ENCODE measurements at regions not wholly inside any gene's neighbourhood (a gene's known extent, or its start where the extent isn't known, plus 50 kb on each side); places are given as distances from the start of the nearest gene placed in this dataset.

DNA sequence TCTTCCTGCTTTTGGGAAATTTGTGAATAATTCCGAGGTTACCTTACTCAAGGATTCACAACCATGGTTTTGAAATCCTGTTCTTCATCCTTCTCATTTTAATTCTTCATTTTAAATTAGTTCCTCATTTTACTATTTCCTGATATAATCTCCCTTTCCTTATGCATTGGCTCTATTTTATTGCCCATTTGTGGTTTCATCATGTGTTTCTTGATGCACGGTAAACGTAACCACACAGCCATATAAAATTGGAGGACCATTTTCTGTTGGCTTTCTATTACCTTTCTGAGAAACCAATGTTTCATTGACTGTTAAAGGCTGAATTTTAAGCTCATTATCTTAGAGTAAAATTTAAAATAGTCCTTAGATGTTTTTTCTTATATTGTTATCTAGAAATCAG is 100.3 kb upstream of the NDST4 start:
- no peak overlapping the region for H3K27ac Mint-ChIP-seq
- H3K4me1 Mint-ChIP-seq = peaks cover 17% of the 10 kb centered on the region
- H3K27ac ChIP-seq (ENCODE audit: low read depth) = no peak overlapping the region
- TF ChIP-seq, protein P1, sequence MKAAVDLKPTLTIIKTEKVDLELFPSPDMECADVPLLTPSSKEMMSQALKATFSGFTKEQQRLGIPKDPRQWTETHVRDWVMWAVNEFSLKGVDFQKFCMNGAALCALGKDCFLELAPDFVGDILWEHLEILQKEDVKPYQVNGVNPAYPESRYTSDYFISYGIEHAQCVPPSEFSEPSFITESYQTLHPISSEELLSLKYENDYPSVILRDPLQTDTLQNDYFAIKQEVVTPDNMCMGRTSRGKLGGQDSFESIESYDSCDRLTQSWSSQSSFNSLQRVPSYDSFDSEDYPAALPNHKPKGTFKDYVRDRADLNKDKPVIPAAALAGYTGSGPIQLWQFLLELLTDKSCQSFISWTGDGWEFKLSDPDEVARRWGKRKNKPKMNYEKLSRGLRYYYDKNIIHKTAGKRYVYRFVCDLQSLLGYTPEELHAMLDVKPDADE (IDR thresholded peaks at IDR 0.05) = no peak
- TF ChIP-seq, protein P2, sequence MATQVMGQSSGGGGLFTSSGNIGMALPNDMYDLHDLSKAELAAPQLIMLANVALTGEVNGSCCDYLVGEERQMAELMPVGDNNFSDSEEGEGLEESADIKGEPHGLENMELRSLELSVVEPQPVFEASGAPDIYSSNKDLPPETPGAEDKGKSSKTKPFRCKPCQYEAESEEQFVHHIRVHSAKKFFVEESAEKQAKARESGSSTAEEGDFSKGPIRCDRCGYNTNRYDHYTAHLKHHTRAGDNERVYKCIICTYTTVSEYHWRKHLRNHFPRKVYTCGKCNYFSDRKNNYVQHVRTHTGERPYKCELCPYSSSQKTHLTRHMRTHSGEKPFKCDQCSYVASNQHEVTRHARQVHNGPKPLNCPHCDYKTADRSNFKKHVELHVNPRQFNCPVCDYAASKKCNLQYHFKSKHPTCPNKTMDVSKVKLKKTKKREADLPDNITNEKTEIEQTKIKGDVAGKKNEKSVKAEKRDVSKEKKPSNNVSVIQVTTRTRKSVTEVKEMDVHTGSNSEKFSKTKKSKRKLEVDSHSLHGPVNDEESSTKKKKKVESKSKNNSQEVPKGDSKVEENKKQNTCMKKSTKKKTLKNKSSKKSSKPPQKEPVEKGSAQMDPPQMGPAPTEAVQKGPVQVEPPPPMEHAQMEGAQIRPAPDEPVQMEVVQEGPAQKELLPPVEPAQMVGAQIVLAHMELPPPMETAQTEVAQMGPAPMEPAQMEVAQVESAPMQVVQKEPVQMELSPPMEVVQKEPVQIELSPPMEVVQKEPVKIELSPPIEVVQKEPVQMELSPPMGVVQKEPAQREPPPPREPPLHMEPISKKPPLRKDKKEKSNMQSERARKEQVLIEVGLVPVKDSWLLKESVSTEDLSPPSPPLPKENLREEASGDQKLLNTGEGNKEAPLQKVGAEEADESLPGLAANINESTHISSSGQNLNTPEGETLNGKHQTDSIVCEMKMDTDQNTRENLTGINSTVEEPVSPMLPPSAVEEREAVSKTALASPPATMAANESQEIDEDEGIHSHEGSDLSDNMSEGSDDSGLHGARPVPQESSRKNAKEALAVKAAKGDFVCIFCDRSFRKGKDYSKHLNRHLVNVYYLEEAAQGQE (IDR thresholded peaks at IDR 0.05; ENCODE audit: unreplicated experiment) = no peak
- TF ChIP-seq, protein P3, sequence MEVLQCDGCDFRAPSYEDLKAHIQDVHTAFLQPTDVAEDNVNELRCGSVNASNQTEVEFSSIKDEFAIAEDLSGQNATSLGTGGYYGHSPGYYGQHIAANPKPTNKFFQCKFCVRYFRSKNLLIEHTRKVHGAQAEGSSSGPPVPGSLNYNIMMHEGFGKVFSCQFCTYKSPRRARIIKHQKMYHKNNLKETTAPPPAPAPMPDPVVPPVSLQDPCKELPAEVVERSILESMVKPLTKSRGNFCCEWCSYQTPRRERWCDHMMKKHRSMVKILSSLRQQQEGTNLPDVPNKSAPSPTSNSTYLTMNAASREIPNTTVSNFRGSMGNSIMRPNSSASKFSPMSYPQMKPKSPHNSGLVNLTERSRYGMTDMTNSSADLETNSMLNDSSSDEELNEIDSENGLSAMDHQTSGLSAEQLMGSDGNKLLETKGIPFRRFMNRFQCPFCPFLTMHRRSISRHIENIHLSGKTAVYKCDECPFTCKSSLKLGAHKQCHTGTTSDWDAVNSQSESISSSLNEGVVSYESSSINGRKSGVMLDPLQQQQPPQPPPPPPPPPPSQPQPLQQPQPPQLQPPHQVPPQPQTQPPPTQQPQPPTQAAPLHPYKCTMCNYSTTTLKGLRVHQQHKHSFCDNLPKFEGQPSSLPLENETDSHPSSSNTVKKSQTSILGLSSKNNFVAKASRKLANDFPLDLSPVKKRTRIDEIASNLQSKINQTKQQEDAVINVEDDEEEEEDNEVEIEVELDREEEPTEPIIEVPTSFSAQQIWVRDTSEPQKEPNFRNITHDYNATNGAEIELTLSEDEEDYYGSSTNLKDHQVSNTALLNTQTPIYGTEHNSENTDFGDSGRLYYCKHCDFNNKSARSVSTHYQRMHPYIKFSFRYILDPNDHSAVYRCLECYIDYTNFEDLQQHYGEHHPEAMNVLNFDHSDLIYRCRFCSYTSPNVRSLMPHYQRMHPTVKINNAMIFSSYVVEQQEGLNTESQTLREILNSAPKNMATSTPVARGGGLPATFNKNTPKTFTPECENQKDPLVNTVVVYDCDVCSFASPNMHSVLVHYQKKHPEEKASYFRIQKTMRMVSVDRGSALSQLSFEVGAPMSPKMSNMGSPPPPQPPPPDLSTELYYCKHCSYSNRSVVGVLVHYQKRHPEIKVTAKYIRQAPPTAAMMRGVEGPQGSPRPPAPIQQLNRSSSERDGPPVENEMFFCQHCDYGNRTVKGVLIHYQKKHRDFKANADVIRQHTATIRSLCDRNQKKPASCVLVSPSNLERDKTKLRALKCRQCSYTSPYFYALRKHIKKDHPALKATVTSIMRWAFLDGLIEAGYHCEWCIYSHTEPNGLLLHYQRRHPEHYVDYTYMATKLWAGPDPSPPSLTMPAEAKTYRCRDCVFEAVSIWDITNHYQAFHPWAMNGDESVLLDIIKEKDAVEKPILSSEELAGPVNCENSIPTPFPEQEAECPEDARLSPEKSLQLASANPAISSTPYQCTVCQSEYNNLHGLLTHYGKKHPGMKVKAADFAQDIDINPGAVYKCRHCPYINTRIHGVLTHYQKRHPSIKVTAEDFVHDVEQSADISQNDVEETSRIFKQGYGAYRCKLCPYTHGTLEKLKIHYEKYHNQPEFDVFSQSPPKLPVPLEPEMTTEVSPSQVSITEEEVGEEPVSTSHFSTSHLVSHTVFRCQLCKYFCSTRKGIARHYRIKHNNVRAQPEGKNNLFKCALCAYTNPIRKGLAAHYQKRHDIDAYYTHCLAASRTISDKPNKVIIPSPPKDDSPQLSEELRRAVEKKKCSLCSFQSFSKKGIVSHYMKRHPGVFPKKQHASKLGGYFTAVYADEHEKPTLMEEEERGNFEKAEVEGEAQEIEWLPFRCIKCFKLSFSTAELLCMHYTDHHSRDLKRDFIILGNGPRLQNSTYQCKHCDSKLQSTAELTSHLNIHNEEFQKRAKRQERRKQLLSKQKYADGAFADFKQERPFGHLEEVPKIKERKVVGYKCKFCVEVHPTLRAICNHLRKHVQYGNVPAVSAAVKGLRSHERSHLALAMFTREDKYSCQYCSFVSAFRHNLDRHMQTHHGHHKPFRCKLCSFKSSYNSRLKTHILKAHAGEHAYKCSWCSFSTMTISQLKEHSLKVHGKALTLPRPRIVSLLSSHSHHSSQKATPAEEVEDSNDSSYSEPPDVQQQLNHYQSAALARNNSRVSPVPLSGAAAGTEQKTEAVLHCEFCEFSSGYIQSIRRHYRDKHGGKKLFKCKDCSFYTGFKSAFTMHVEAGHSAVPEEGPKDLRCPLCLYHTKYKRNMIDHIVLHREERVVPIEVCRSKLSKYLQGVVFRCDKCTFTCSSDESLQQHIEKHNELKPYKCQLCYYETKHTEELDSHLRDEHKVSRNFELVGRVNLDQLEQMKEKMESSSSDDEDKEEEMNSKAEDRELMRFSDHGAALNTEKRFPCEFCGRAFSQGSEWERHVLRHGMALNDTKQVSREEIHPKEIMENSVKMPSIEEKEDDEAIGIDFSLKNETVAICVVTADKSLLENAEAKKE (CRISPR knock-in tag; IDR thresholded peaks at IDR 0.05) = no peak
- TF ChIP-seq POLR2AphosphoS5 (IDR thresholded peaks at IDR 0.05; ENCODE audit: low read depth) = no peak
- TF ChIP-seq, protein P4, sequence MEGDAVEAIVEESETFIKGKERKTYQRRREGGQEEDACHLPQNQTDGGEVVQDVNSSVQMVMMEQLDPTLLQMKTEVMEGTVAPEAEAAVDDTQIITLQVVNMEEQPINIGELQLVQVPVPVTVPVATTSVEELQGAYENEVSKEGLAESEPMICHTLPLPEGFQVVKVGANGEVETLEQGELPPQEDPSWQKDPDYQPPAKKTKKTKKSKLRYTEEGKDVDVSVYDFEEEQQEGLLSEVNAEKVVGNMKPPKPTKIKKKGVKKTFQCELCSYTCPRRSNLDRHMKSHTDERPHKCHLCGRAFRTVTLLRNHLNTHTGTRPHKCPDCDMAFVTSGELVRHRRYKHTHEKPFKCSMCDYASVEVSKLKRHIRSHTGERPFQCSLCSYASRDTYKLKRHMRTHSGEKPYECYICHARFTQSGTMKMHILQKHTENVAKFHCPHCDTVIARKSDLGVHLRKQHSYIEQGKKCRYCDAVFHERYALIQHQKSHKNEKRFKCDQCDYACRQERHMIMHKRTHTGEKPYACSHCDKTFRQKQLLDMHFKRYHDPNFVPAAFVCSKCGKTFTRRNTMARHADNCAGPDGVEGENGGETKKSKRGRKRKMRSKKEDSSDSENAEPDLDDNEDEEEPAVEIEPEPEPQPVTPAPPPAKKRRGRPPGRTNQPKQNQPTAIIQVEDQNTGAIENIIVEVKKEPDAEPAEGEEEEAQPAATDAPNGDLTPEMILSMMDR (conservative IDR thresholded peaks at IDR 0.05; ENCODE audit: low read depth in 2 of 2) = no peak
- no peak for TF ChIP-seq NANOG (IDR thresholded peaks at IDR 0.05; ENCODE audit: borderline replicate concordance)
- no peak for TF ChIP-seq EZH2phosphoT487 (IDR thresholded peaks at IDR 0.05; ENCODE audit: unreplicated experiment)
- no peak for TF ChIP-seq ZNF331 (CRISPR knock-in tag; IDR thresholded peaks at IDR 0.05; ENCODE audit: low read depth)
- no peak for TF ChIP-seq ZNF114 (CRISPR knock-in tag; IDR thresholded peaks at IDR 0.05)
- no peak for TF ChIP-seq STAT1 (IDR thresholded peaks at IDR 0.05; ENCODE audit: unreplicated experiment)
- no peak for TF ChIP-seq CREB1 (CRISPR knock-in tag; IDR thresholded peaks at IDR 0.05; ENCODE audit: low read depth)
- peaks cover 2% of the 10 kb centered on the region; the same call in 1 of the 3 replicates for H3K36me3 Mint-ChIP-seq (ENCODE audit: low read depth)
- H3K4me1 ChIP-seq (ENCODE audit: insufficient read depth) = peaks cover 14% of the 10 kb centered on the region
- no peaks in the 10 kb centered on the region for H3K79me2 ChIP-seq (replicated peaks; ENCODE audit: insufficient read depth)
- no peaks in the 10 kb centered on the region for H3K9me2 ChIP-seq (ENCODE audit: insufficient read depth)
- no peak overlapping the region for H2AFZ ChIP-seq
- H3F3A ChIP-seq (replicated peaks; ENCODE audit: low read depth) = no peaks in the 10 kb centered on the region
- no peaks in the 10 kb centered on the region for H3K27me3 Mint-ChIP-seq (ENCODE audit: insufficient read depth, low read depth, poor library complexity)
- H3K27me3 ChIP-seq (ENCODE audit: insufficient read depth) = no peaks in the 10 kb centered on the region
- no peaks in the 10 kb centered on the region for H4K20me1 ChIP-seq (replicated peaks; ENCODE audit: insufficient read depth)
- no peak overlapping the region for H3K4me3 Mint-ChIP-seq
- no peaks in the 10 kb centered on the region for H3K36me3 ChIP-seq (ENCODE audit: insufficient read depth)
- no peak overlapping the region for H3K4me3 ChIP-seq
- no peaks in the 10 kb centered on the region for H3K9me3 Mint-ChIP-seq
- ATAC-seq = no peak
- H3K4me2 ChIP-seq = no peak overlapping the region
- DNase-seq (ENCODE audit: low spot score) = no peak

All from GM23338 (cell line).